PC-9 (cell line): ENCODE measurements at regions not wholly inside any gene's neighbourhood (a gene's known extent, or its start where the extent isn't known, plus 50 kb on each side); places are given as distances from the start of the nearest gene placed in this dataset.

ENCODE experiments used
- BruUV-seq: library from RNA; stranded (reverse); fragments of 400-500 nt; replicated peaks from 2 replicates; lab custom pipeline; 2021; lab: Mats Ljungman, UMichigan
- CTCF ChIA-PET: fragments of 300-600 bp; sonication (Branson Sonifier 250); formaldehyde crosslinking; loops from one replicate; lab custom pipeline; 2022; ENCODE audit warnings: antibody characterized with exemption; lab: Charles Lee
- POLR2A ChIA-PET: fragments of 300-600 bp; sonication (Branson Sonifier 250); formaldehyde crosslinking; loops from one replicate; lab custom pipeline; 2022; ENCODE audit warnings: antibody characterized with exemption; ENCODE audit not compliant: unreplicated experiment; lab: Charles Lee
- DNase-seq, 2 experiments: peaks; one replicate each; pipeline versions ENCODE4 v3.0.0 to v3.0.0-alpha.2; 2015 to 2022; ENCODE audit warnings: mixed read lengths in 1 of 2
- H2AFZ ChIP-seq: fragments of 200-600 bp; sonication (generic); 2 replicates; pipeline ENCODE4 v1.8.1; 2017; ENCODE audit warnings: antibody characterized with exemption
- H3F3A ChIP-seq: fragments of 200-600 bp; sonication (generic); 2 replicates; pipeline ENCODE4 v1.8.1; 2017; ENCODE audit warnings: antibody characterized with exemption, mild to moderate bottlenecking, low read depth; ENCODE audit not compliant: insufficient read depth
- H3K27ac ChIP-seq: fragments of 200-600 bp; sonication (generic); 2 replicates; pipeline ENCODE4 v1.6.1; 2016; ENCODE audit warnings: mixed run types
- H3K27me3 ChIP-seq: fragments of 200-600 bp; sonication (generic); 2 replicates; pipeline ENCODE4 v1.6.1; 2016; ENCODE audit warnings: low read depth, mixed run types; ENCODE audit not compliant: insufficient read depth
- H3K36me3 ChIP-seq: fragments of 200-600 bp; sonication (generic); 2 replicates; pipeline ENCODE4 v1.6.1; 2016; ENCODE audit warnings: low read depth, mixed run types
- H3K4me1 ChIP-seq: fragments of 200-600 bp; sonication (generic); replicated peaks from 2 replicates; pipeline ENCODE4 v1.6.1; 2016; ENCODE audit warnings: mixed run types; ENCODE audit not compliant: insufficient read depth
- H3K4me2 ChIP-seq: fragments of 200-600 bp; sonication (generic); 2 replicates; pipeline ENCODE4 v1.6.1; 2017; ENCODE audit warnings: mixed run types
- H3K4me3 ChIP-seq: fragments of 200-600 bp; sonication (generic); 2 replicates; pipeline ENCODE4 v1.6.1; 2016; ENCODE audit warnings: mixed run types
- H3K79me2 ChIP-seq: fragments of 200-600 bp; sonication (generic); 2 replicates; pipeline ENCODE4 v1.6.1; 2017; ENCODE audit warnings: low read depth, mixed run types
- H3K9me2 ChIP-seq: fragments of 200-600 bp; sonication (generic); 2 replicates; pipeline ENCODE4 v1.8.1; 2017; ENCODE audit warnings: mild to moderate bottlenecking; ENCODE audit not compliant: insufficient read depth
- H3K9me3 ChIP-seq: fragments of 200-600 bp; sonication (generic); 2 replicates; pipeline ENCODE4 v1.8.1; 2016; ENCODE audit warnings: low read depth; ENCODE audit not compliant: insufficient read depth
- H4K20me1 ChIP-seq: fragments of 200-600 bp; sonication (generic); 2 replicates; pipeline ENCODE4 v1.8.1; 2017; ENCODE audit not compliant: insufficient read depth
- EZH2 ChIP-seq: fragments of 200-600 bp; sonication (generic); IDR thresholded peaks from 2 replicates; pipeline ENCODE4 v1.8.0; 2017; ENCODE audit warnings: antibody characterized with exemption, low read depth
- intact Hi-C: fragments of 100-400 bp; cut with micrococcal nuclease; formaldehyde crosslinking; loops from one replicate; pipeline ENCODE4 v1.10.0; 2022; ENCODE audit not compliant: unreplicated experiment
- TF ChIP-seq, protein P1 (sequence below): fragments of 200-600 bp; sonication (generic); conservative IDR thresholded peaks from 2 replicates; pipeline ENCODE4 v1.6.1; 2017; ENCODE audit warnings: mixed run types, antibody characterized with exemption, mild to moderate bottlenecking, moderate library complexity

DNA sequence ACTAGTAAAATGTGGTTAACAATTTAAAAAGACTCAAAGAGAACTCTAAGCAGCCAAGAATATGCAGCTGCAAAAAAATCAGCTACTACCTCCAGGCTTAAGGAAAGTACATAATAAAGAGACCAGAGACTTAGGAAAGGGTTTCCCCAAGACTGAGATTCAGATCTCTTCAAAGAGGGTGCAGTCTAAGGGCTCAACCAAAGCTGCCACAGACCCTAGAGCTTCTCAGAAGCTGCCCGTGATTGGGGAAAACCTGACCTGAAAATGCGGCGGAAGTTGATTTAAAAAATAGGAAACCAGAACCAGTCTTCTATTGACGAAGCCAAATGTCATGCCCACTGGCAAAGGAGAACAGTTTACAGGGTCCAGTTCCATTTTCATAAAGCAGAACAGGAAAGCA, 516.8 kb upstream of the MARCKS start:
- DNase-seq: no peak
- intact Hi-C loops: no loop called here
- Histone ChIP-seq H3K4me3 (no peak overlapping the region), H3K27ac (no peak overlapping the region), H3K9me2 (0 out of 2 replicates have a peak, but pooled peaks cover 2% of the 10 kb centered on the region), H4K20me1 (no peaks in the 10 kb centered on the region), H2AFZ (no peak overlapping the region), H3K4me1 (no peaks in the 10 kb centered on the region), H3K9me3 (no peaks in the 10 kb centered on the region), H3K4me2 (no peak overlapping the region), H3K79me2 (no peaks in the 10 kb centered on the region), H3K27me3 (no peaks in the 10 kb centered on the region), H3K36me3 (no peaks in the 10 kb centered on the region), H3F3A (no peaks in the 10 kb centered on the region)
- no TSS peak for BruUV-seq
- POLR2A ChIA-PET: interaction anchor here (0.6 to 0.7 kb wide), 2 partner anchors 48 to 257 kb away, joined by 4 to 35 read pairs; no protein-coding TSS in a partner anchor
- TF ChIP-seq, protein P1, sequence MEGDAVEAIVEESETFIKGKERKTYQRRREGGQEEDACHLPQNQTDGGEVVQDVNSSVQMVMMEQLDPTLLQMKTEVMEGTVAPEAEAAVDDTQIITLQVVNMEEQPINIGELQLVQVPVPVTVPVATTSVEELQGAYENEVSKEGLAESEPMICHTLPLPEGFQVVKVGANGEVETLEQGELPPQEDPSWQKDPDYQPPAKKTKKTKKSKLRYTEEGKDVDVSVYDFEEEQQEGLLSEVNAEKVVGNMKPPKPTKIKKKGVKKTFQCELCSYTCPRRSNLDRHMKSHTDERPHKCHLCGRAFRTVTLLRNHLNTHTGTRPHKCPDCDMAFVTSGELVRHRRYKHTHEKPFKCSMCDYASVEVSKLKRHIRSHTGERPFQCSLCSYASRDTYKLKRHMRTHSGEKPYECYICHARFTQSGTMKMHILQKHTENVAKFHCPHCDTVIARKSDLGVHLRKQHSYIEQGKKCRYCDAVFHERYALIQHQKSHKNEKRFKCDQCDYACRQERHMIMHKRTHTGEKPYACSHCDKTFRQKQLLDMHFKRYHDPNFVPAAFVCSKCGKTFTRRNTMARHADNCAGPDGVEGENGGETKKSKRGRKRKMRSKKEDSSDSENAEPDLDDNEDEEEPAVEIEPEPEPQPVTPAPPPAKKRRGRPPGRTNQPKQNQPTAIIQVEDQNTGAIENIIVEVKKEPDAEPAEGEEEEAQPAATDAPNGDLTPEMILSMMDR: no peak
- CTCF ChIA-PET: no interaction called here

DNA sequence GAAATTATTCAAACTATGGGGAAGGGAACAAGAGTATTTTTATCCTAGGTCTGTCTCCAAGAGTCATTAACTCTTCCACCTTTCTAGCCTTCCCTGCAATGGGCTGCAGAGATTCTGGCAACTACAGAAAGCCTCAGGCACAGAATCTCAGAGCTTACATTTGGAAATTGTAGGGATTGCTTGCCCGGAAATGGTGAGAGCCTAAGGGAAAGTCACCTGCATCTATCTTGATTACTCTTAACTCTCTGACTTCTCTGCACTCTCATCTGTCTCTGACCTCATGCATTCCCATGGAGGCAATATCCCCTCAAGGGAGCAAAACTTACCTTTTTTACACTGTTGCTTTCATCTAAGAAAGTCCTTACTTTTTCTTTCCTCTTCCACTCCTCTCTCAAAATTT, 513.2 kb upstream of the MARCKS start:
- BruUV-seq: no TSS peak

DNA sequence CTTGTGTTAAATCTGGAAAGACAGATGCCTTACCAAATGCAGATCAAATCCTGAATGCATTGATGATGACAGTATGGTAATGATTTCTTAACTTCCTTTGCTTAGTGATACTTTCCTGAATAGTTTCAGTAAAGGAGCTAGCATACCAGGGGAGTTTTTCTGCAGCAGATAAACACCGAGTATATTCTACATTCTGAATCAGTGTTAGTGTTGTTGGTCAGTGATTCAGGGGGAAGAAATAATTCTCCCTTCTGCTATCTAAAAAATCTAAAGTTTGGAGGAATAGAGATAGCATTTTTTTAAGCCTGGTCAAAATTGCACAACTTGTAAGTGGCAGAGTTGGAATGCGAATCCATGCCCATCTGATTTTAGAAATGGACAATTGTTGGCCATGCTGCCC, 512.2 kb upstream of the MARCKS start:
- Histone ChIP-seq H2AFZ (no peak overlapping the region), H3K9me3 (peaks cover 17% of the 10 kb centered on the region), H3K9me2 (0 out of 2 replicates have a peak, but pooled peaks cover 3% of the 10 kb centered on the region), H3K36me3 (no peaks in the 10 kb centered on the region), H3F3A (peaks cover 5% of the 10 kb centered on the region; the same call in 1 of the 2 replicates), H3K27me3 (no peaks in the 10 kb centered on the region), H4K20me1 (no peaks in the 10 kb centered on the region), H3K79me2 (no peaks in the 10 kb centered on the region), H3K4me3 (no peak overlapping the region), H3K27ac (no peak overlapping the region), H3K4me2 (no peak overlapping the region), H3K4me1 (peaks cover 12% of the 10 kb centered on the region)
- CTCF ChIA-PET: no interaction called here
- TF ChIP-seq, protein P1: no peak
- no peak for TF ChIP-seq EZH2
- BruUV-seq: no TSS peak
- intact Hi-C loops: no loop called here
- POLR2A ChIA-PET: no interaction called here
- no peak for DNase-seq

More for the DNA sequence above, 513.2 kb upstream of the MARCKS start:
- Histone ChIP-seq H3K4me3 (no peak overlapping the region), H2AFZ (0 out of 2 replicates have a peak overlapping the region, but pooled peaks have one; percentile 41), H3K4me2 (no peak overlapping the region), H3K79me2 (no peaks in the 10 kb centered on the region), H3K36me3 (no peaks in the 10 kb centered on the region), H3K4me1 (0 out of 2 replicates have a peak, but pooled peaks cover 4% of the 10 kb centered on the region), H3F3A (no peaks in the 10 kb centered on the region), H3K27ac (no peak overlapping the region), H3K27me3 (no peaks in the 10 kb centered on the region), H3K9me3 (peaks cover 14% of the 10 kb centered on the region), H3K9me2 (0 out of 2 replicates have a peak, but pooled peaks cover 3% of the 10 kb centered on the region), H4K20me1 (no peaks in the 10 kb centered on the region)
- TF ChIP-seq EZH2: no peak
- TF ChIP-seq, protein P1: no peak
- no peak for DNase-seq
- POLR2A ChIA-PET: no interaction called here
- intact Hi-C loops: no loop called here
- CTCF ChIA-PET: no interaction called here
